GM18909 (cell line): ENCODE measurements at regions not wholly inside any gene's neighbourhood (a gene's known extent, or its start where the extent isn't known, plus 50 kb on each side); places are given as distances from the start of the nearest gene placed in this dataset.

Experiments
- ATAC-seq: cut with Tn5 transposase; IDR thresholded peaks from one replicate; pipeline ENCODE4 v1.9.1; 2021; ENCODE audit warnings: mild to moderate bottlenecking; ENCODE audit not compliant: unreplicated experiment, poor library complexity

GRCh38 chr12:68495336-68496070 is 115.2 kb upstream of the RAP1B start:
- no peak for ATAC-seq

GRCh38 chr12:68497107-68497506 is 113.6 kb upstream of the RAP1B start:
- no peak for ATAC-seq

GRCh38 chr12:68497702-68498101 is 113.0 kb upstream of the RAP1B start:
- ATAC-seq: no peak

- ATAC-seq: no peak
Observed at GRCh38 chr12:68498736-68499135, 112.0 kb upstream of the RAP1B start.

GRCh38 chr12:68499616-68500015 is 111.1 kb upstream of the RAP1B start:
- no peak for ATAC-seq

- no peak for ATAC-seq
Observed at GRCh38 chr12:68501226-68501625, 109.5 kb upstream of the RAP1B start.

- ATAC-seq: no peak
Observed at GRCh38 chr12:68505970-68506369, 104.7 kb upstream of the RAP1B start.

- no peak for ATAC-seq
Observed at GRCh38 chr12:68506619-68507018, 104.1 kb upstream of the RAP1B start.

GRCh38 chr12:68507657-68508056 is 103.0 kb upstream of the RAP1B start:
- ATAC-seq: no peak

- no peak for ATAC-seq
Observed at GRCh38 chr12:68508576-68508975, 102.1 kb upstream of the RAP1B start.

- no peak for ATAC-seq
Observed at GRCh38 chr12:68509242-68509641, 101.5 kb upstream of the RAP1B start.

GRCh38 chr12:68510397-68510796 is 100.3 kb upstream of the RAP1B start:
- ATAC-seq: no peak

- ATAC-seq: no peak
Observed at GRCh38 chr12:68514807-68515411, 95.8 kb upstream of the RAP1B start.

GRCh38 chr12:68515793-68516192 is 94.9 kb upstream of the RAP1B start:
- ATAC-seq: no peak

GRCh38 chr12:68521321-68521839 is 89.3 kb upstream of the RAP1B start:
- no peak for ATAC-seq

GRCh38 chr12:68521848-68522502 is 88.7 kb upstream of the RAP1B start:
- ATAC-seq: no peak

- no peak for ATAC-seq
Observed at GRCh38 chr12:68529466-68529865, 81.2 kb upstream of the RAP1B start.

- ATAC-seq: no peak
Observed at GRCh38 chr12:68529869-68530268, 80.8 kb upstream of the RAP1B start.

- ATAC-seq: no peak
Observed at GRCh38 chr12:68530299-68530698, 80.4 kb upstream of the RAP1B start.

GRCh38 chr12:68530965-68531364 is 79.7 kb upstream of the RAP1B start:
- no peak for ATAC-seq

- no peak for ATAC-seq
Observed at GRCh38 chr12:68532204-68532886, 78.4 kb upstream of the RAP1B start.
